Progenitor cell of endocrine pancreas (in vitro differentiated cells): ENCODE measurements at regions not wholly inside any gene's neighbourhood (a gene's known extent, or its start where the extent isn't known, plus 50 kb on each side); places are given as distances from the start of the nearest gene placed in this dataset.

ENCODE experiments used
- DNase-seq: peaks from one replicate; pipeline ENCODE4 v3.0.0; 2021; ENCODE audit warnings: low spot score; ENCODE audit not compliant: unreplicated experiment
- H3K27ac Mint-ChIP-seq: 2 replicates; pipeline ENCODE4 v1.8.0; 2021; ENCODE audit warnings: mild to moderate bottlenecking, moderate library complexity, mixed read lengths
- H3K27me3 Mint-ChIP-seq: 2 replicates; pipeline ENCODE4 v1.8.0; 2021; ENCODE audit warnings: mixed read lengths
- H3K36me3 Mint-ChIP-seq: 2 replicates; pipeline ENCODE4 v1.8.0; 2022; ENCODE audit warnings: mixed read lengths; ENCODE audit not compliant: insufficient read depth
- H3K4me1 Mint-ChIP-seq: 2 replicates; pipeline ENCODE4 v1.8.0; 2021; ENCODE audit warnings: low read depth, mixed read lengths
- H3K4me3 Mint-ChIP-seq: 2 replicates; pipeline ENCODE4 v1.8.0; 2021; ENCODE audit warnings: low read depth, mild to moderate bottlenecking, moderate library complexity, mixed read lengths
- H3K9me3 Mint-ChIP-seq: 2 replicates; pipeline ENCODE4 v1.8.0; 2021; ENCODE audit warnings: low read depth, mixed read lengths
- CTCF ChIP-seq: fragments of 200-600 bp; sonication (generic); IDR thresholded peaks from one replicate; pipeline ENCODE4 v1.5.0; 2021; ENCODE audit warnings: antibody characterized with exemption, mild to moderate bottlenecking; ENCODE audit not compliant: unreplicated experiment

- peak overlapping the region; percentile 22 for H3K27ac Mint-ChIP-seq
- no peak for TF ChIP-seq CTCF
- H3K4me3 Mint-ChIP-seq = no peak overlapping the region
- DNase-seq = no peak
- no peaks in the 10 kb centered on the region for H3K9me3 Mint-ChIP-seq
- H3K27me3 Mint-ChIP-seq = no peaks in the 10 kb centered on the region
- H3K36me3 Mint-ChIP-seq = no peaks in the 10 kb centered on the region
- no peaks in the 10 kb centered on the region for H3K4me1 Mint-ChIP-seq
These were observed 58.7 kb upstream of the KDR start for GRCh38 chr4:55183926-55184599.

GRCh38 chr4:55184600-55185523 lies 59.5 kb upstream of the KDR start:
- no peaks in the 10 kb centered on the region for H3K4me1 Mint-ChIP-seq
- no peaks in the 10 kb centered on the region for H3K9me3 Mint-ChIP-seq
- H3K36me3 Mint-ChIP-seq = no peaks in the 10 kb centered on the region
- no peak overlapping the region for H3K4me3 Mint-ChIP-seq
- no peak for DNase-seq
- H3K27ac Mint-ChIP-seq = no peak overlapping the region
- TF ChIP-seq CTCF = peak; percentile 43
- H3K27me3 Mint-ChIP-seq = no peaks in the 10 kb centered on the region

- Mint-ChIP-seq H3K27ac (no peak overlapping the region), H3K9me3 (peaks cover 3% of the 10 kb centered on the region)
These were observed 60.7 kb upstream of the KDR start for GRCh38 chr4:55186123-55186522.

GRCh38 chr4:55186700-55187099 lies 61.3 kb upstream of the KDR start:
- Mint-ChIP-seq H3K4me3 (no peak overlapping the region), H3K27me3 (no peaks in the 10 kb centered on the region), H3K4me1 (no peaks in the 10 kb centered on the region), H3K36me3 (peaks cover 2% of the 10 kb centered on the region), H3K27ac (no peak overlapping the region), H3K9me3 (peaks cover 7% of the 10 kb centered on the region)
- DNase-seq = no peak
- TF ChIP-seq CTCF = no peak

More at GRCh38 chr4:55186123-55186522, 60.7 kb upstream of the KDR start:
- TF ChIP-seq CTCF = peak; percentile 36
- Mint-ChIP-seq H3K27me3 (no peaks in the 10 kb centered on the region), H3K4me3 (no peak overlapping the region), H3K4me1 (no peaks in the 10 kb centered on the region), H3K36me3 (peaks cover 2% of the 10 kb centered on the region)
- no peak for DNase-seq

GRCh38 chr4:55214172-55214571 lies 88.8 kb upstream of the KDR start:
- DNase-seq = no peak
- no peak overlapping the region for H3K4me3 Mint-ChIP-seq
- no peaks in the 10 kb centered on the region for H3K36me3 Mint-ChIP-seq
- H3K9me3 Mint-ChIP-seq = peaks cover 9% of the 10 kb centered on the region
- H3K4me1 Mint-ChIP-seq = peaks cover 11% of the 10 kb centered on the region
- H3K27ac Mint-ChIP-seq = no peak overlapping the region
- no peaks in the 10 kb centered on the region for H3K27me3 Mint-ChIP-seq
- no peak for TF ChIP-seq CTCF
